Stimulated activated CD4-positive, alpha-beta T cell treated with anti-CD3 and anti-CD28 coated beads, Interleukin-15, amount 100 ng/mL, for 24 hours (primary cell): ENCODE measurements at regions not wholly inside any gene's neighbourhood (a gene's known extent, or its start where the extent isn't known, plus 50 kb on each side); places are given as distances from the start of the nearest gene placed in this dataset.
A peak's percentile ranks its signal among the peaks of the same experiment; 100 is the strongest.

Experiments used
- DNase-seq: peaks from one replicate; pipeline ENCODE4 v3.0.0-alpha.2; 2020

- DNase-seq, result no peak
Observed at GRCh38 chr15:79373113-79373512, 59.0 kb upstream of the MINAR1 start.

- DNase-seq, result no peak
Observed at GRCh38 chr15:79373728-79374127, 58.4 kb upstream of the MINAR1 start.

GRCh38 chr15:79376383-79376782, 55.8 kb upstream of the MINAR1 start:
- no peak for DNase-seq

- DNase-seq, result no peak
Observed at GRCh38 chr15:79378394-79379109, 53.6 kb upstream of the MINAR1 start.

GRCh38 chr15:79380755-79381497, 51.2 kb upstream of the MINAR1 start:
- peak; percentile 84 for DNase-seq

GRCh38 chr15:79381593-79381992, 50.5 kb upstream of the MINAR1 start:
- no peak for DNase-seq
